ENCODE measurements at regions not wholly inside any gene's neighbourhood (a gene's known extent, or its start where the extent isn't known, plus 50 kb on each side); places are given as distances from the start of the nearest gene placed in this dataset.

- no peaks in the 10 kb centered on the region for H3K9me3 ChIP-seq
- no peaks in the 10 kb centered on the region for H3K36me3 ChIP-seq
- peaks cover 9% of the 10 kb centered on the region for H3K27me3 ChIP-seq
- no peaks in the 10 kb centered on the region for H3K4me1 ChIP-seq
- 77 to 85% methylated on average over 4 of the region's 4 CpGs for WGBS, 2 donors (ENCODE audit: low coverage in 1 of 2)
- H3K27ac ChIP-seq: no peak overlapping the region
- ATAC-seq: no peak
- no peak overlapping the region for H3K4me3 ChIP-seq
- TF ChIP-seq POLR2AphosphoS5 (IDR thresholded peaks at IDR 0.05) (no peak), POLR2A (IDR thresholded peaks at IDR 0.05) (no peak), CTCF (IDR thresholded peaks at IDR 0.05) (no peak), EP300 (IDR thresholded peaks at IDR 0.05) (no peak)
These were observed 298.3 kb downstream of the HS3ST1 start for GRCh38 chr4:11130195-11130970.

GRCh38 chr4:11120435-11120834, 308.3 kb downstream of the HS3ST1 start:
- Histone ChIP-seq H3K9me3 (peaks cover 0 to 6% (median 0%) of the 10 kb centered on the region in 3 donors), H3K36me3 (no peaks in the 10 kb centered on the region), H3K27ac (no peak overlapping the region), H3K4me3 (no peak overlapping the region), H3K27me3 (peaks cover 6% of the 10 kb centered on the region), H3K4me1 (no peaks in the 10 kb centered on the region)
- whole genome bisulfite sequencing, 2 donors (ENCODE audit: low coverage in 1 of 2): 84 to 89% methylated on average over 1 to 2 of the region's 2 CpGs
- TF ChIP-seq POLR2AphosphoS5 (IDR thresholded peaks at IDR 0.05): no peak
- TF ChIP-seq CTCF (IDR thresholded peaks at IDR 0.05): no peak
- no peak for TF ChIP-seq POLR2A (IDR thresholded peaks at IDR 0.05)
- no peak for TF ChIP-seq EP300 (IDR thresholded peaks at IDR 0.05)
- ATAC-seq: no peak

- Histone ChIP-seq H3K4me1 (no peaks in the 10 kb centered on the region), H3K9me3 (peaks cover 0 to 6% (median 0%) of the 10 kb centered on the region in 3 donors), H3K27ac (no peak overlapping the region), H3K4me3 (no peak overlapping the region), H3K27me3 (peaks cover 6% of the 10 kb centered on the region), H3K36me3 (no peaks in the 10 kb centered on the region)
- 67 to 80% methylated on average over 1 of the region's 1 CpG for WGBS, 2 donors (ENCODE audit: low coverage in 1 of 2)
- ATAC-seq: no peak
- no peak for TF ChIP-seq EP300 (IDR thresholded peaks at IDR 0.05)
- no peak for TF ChIP-seq POLR2AphosphoS5 (IDR thresholded peaks at IDR 0.05)
- no peak for TF ChIP-seq CTCF (IDR thresholded peaks at IDR 0.05)
These were observed 309.2 kb downstream of the HS3ST1 start for GRCh38 chr4:11119474-11119873.

GRCh38 chr4:11118513-11118912, 310.2 kb downstream of the HS3ST1 start:
- Histone ChIP-seq H3K9me3 (peaks cover 0 to 5% (median 0%) of the 10 kb centered on the region in 3 donors), H3K27ac (no peak overlapping the region), H3K4me1 (no peaks in the 10 kb centered on the region), H3K4me3 (no peak overlapping the region), H3K27me3 (peaks cover 3% of the 10 kb centered on the region), H3K36me3 (no peaks in the 10 kb centered on the region)
- 88 to 90% methylated on average over 2 of the region's 2 CpGs for WGBS, 2 donors (ENCODE audit: low coverage in 1 of 2)
- ATAC-seq: no peak
- no peak for TF ChIP-seq POLR2A (IDR thresholded peaks at IDR 0.05)
- no peak for TF ChIP-seq POLR2AphosphoS5 (IDR thresholded peaks at IDR 0.05)
- TF ChIP-seq EP300 (IDR thresholded peaks at IDR 0.05): no peak
- no peak for TF ChIP-seq CTCF (IDR thresholded peaks at IDR 0.05)

- no peaks in the 10 kb centered on the region for H3K36me3 ChIP-seq
- no peak for TF ChIP-seq CTCF (IDR thresholded peaks at IDR 0.05)
- no peak for TF ChIP-seq POLR2AphosphoS5 (IDR thresholded peaks at IDR 0.05)
- TF ChIP-seq POLR2A (IDR thresholded peaks at IDR 0.05): no peak
- TF ChIP-seq EP300 (IDR thresholded peaks at IDR 0.05): no peak
- 82 to 83% methylated on average over 7 to 8 of the region's 8 CpGs for WGBS, 2 donors (ENCODE audit: low coverage in 1 of 2)
- no peaks in the 10 kb centered on the region for H3K27me3 ChIP-seq
- H3K9me3 ChIP-seq: no peaks in the 10 kb centered on the region
- ATAC-seq: no peak
- H3K27ac ChIP-seq: no peak overlapping the region
- H3K4me3 ChIP-seq: no peak overlapping the region
- H3K4me1 ChIP-seq: no peaks in the 10 kb centered on the region
These were observed 311.8 kb downstream of the HS3ST1 start for GRCh38 chr4:11116940-11117339.

Measured in gastroesophageal sphincter (tissue), 4 donors.